ENCODE measurements at regions not wholly inside any gene's neighbourhood (a gene's known extent, or its start where the extent isn't known, plus 50 kb on each side); places are given as distances from the start of the nearest gene placed in this dataset.

DNA sequence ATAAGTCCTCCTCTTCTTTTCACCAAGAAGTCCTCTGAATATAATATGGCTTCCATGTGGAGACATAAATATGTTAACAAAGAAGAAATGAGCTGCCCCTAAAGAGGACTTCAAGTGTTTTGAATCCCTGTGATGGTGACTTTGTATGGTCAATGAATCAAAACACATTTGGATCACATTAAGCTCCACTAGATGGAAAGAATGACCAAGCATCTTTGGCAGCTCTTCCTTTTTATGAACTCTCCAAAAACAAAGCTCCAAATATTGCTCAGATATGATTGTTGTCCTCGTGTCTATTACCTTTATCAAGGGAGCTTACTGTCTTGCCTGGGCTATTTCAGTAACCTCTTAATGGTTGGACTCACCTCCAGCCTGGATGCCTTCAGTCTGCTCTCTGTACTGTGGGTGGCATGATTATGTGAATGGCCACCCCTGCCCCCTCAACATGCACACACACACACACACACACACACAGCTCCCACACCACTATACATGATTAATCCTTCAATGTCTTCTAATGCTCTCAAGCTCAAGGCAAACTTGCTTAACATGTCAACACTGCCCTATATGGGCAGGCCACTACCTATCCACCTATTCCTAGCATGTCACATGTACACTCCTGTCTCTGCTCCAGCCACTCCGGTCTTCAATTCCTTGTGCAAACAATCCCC is 346.6 kb upstream of the SALL1 start (continued):
- TF ChIP-seq, protein P1, sequence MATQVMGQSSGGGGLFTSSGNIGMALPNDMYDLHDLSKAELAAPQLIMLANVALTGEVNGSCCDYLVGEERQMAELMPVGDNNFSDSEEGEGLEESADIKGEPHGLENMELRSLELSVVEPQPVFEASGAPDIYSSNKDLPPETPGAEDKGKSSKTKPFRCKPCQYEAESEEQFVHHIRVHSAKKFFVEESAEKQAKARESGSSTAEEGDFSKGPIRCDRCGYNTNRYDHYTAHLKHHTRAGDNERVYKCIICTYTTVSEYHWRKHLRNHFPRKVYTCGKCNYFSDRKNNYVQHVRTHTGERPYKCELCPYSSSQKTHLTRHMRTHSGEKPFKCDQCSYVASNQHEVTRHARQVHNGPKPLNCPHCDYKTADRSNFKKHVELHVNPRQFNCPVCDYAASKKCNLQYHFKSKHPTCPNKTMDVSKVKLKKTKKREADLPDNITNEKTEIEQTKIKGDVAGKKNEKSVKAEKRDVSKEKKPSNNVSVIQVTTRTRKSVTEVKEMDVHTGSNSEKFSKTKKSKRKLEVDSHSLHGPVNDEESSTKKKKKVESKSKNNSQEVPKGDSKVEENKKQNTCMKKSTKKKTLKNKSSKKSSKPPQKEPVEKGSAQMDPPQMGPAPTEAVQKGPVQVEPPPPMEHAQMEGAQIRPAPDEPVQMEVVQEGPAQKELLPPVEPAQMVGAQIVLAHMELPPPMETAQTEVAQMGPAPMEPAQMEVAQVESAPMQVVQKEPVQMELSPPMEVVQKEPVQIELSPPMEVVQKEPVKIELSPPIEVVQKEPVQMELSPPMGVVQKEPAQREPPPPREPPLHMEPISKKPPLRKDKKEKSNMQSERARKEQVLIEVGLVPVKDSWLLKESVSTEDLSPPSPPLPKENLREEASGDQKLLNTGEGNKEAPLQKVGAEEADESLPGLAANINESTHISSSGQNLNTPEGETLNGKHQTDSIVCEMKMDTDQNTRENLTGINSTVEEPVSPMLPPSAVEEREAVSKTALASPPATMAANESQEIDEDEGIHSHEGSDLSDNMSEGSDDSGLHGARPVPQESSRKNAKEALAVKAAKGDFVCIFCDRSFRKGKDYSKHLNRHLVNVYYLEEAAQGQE (IDR thresholded peaks at IDR 0.05; ENCODE audit: low read depth): no peak
- TF ChIP-seq, protein P2, sequence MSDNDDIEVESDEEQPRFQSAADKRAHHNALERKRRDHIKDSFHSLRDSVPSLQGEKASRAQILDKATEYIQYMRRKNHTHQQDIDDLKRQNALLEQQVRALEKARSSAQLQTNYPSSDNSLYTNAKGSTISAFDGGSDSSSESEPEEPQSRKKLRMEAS (IDR thresholded peaks at IDR 0.05): no peak
- no peak for TF ChIP-seq SP1 (IDR thresholded peaks at IDR 0.05; ENCODE audit: low read depth)

DNA sequence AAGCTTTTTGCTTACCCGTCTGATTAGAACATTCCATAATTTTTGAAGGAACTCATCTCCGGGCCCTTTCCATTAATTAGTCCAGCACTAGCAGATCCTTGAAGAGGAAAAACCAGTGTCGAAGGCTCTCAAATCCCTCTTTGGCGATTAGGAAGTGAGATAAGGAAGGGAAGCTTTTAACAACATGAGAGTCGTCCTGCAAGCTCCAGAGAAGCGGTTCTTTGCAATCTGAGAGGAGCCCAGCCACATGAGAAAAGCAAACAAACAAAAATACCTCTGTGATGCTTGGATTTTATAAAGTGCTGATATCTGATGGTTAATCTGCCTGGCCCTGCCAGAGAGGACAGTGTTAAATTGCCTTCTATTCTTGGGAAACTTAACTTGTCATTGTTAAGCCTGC is 339.8 kb upstream of the SALL1 start:
- Histone ChIP-seq H3K9me3 (ENCODE audit: control insufficient read depth in 1 of 2, insufficient read depth in 1 of 2, low read depth in 1 of 2, low read length in 2 of 2) (peaks cover 0 to 7% of the 10 kb centered on the region in 2 experiments; a peak in 2 of 4 replicates), H3K4me3 (replicated peaks in 1 of 2; ENCODE audit: low read depth in 1 of 2, low read length in 2 of 2) (no peak overlapping the region), H3K9me2 (ENCODE audit: insufficient read depth) (no peaks in the 10 kb centered on the region), H4K20me1 (ENCODE audit: insufficient read depth) (no peaks in the 10 kb centered on the region), H3K79me2 (ENCODE audit: insufficient read depth, low read length) (no peaks in the 10 kb centered on the region), H3K9ac (ENCODE audit: low read length) (no peak overlapping the region), H2AFZ (ENCODE audit: low read depth, low read length, poor library complexity, severe bottlenecking) (no peak overlapping the region), H3K27ac (ENCODE audit: low read depth, low read length) (no peak overlapping the region), H3K4me1 (ENCODE audit: control insufficient read depth in 1 of 2, insufficient read depth in 2 of 2, low read length in 2 of 2) (no peaks in the 10 kb centered on the region), H3K36me3 (ENCODE audit: control insufficient read depth in 1 of 2, insufficient read depth in 2 of 2, low read length in 2 of 2) (no peaks in the 10 kb centered on the region), H3K4me2 (ENCODE audit: low read length) (no peak overlapping the region), H3K27me3 (ENCODE audit: insufficient read depth, low read length) (no peaks in the 10 kb centered on the region)
- intact Hi-C loops (cut with micrococcal nuclease): no loop called here
- ChIA-PET RAD21 (ENCODE audit: low non-redundant PET in 1 of 2, low total read pairs in 2 of 2, uncharacterized antibody in 2 of 2, unreplicated experiment in 2 of 2) (no interaction called here), CTCF (no interaction called here), POLR2A (no interaction called here)
- TF ChIP-seq ZBTB33 (IDR thresholded peaks at IDR 0.05; ENCODE audit: extremely low read depth, insufficient replicate concordance, low read length) (no peak), CTCF (IDR thresholded peaks at IDR 0.05 in 2 of 3, conservative IDR thresholded peaks at IDR 0.05 in 1 of 3; ENCODE audit: borderline replicate concordance in 1 of 3, insufficient read depth in 1 of 3, low read depth in 2 of 3, low read length in 2 of 3) (no peak), ATF3 (IDR thresholded peaks at IDR 0.05) (no peak), SRF (IDR thresholded peaks at IDR 0.05; ENCODE audit: low read depth) (no peak), YY1 (IDR thresholded peaks at IDR 0.05; ENCODE audit: extremely low read depth, insufficient replicate concordance, low read depth, low read length) (no peak), POLR2A (IDR thresholded peaks at IDR 0.05; ENCODE audit: borderline replicate concordance, extremely low read depth, insufficient read depth, insufficient read length) (no peak), SIN3A (IDR thresholded peaks at IDR 0.05; ENCODE audit: low read depth) (no peak), ELF1 (IDR thresholded peaks at IDR 0.05; ENCODE audit: borderline replicate concordance, low read depth) (no peak), RAD21 (IDR thresholded peaks at IDR 0.05; ENCODE audit: low read depth) (no peak)
- TF ChIP-seq, protein P2 (IDR thresholded peaks at IDR 0.05): no peak
- BruUV-seq (replicated peaks): no TSS peak
- DNase-seq (ENCODE audit: low read depth, low spot score): no peak
- ATAC-seq: no peak
